HepG2 (cell line): ENCODE measurements at regions not wholly inside any gene's neighbourhood (a gene's known extent, or its start where the extent isn't known, plus 50 kb on each side); places are given as distances from the start of the nearest gene placed in this dataset.

Source experiments
- ARNTL ChIP-seq: sonication (generic); formaldehyde crosslinking; IDR thresholded peaks from 2 replicates; pipeline ENCODE4 v1.4.0; 2020; ENCODE audit warnings: mild to moderate bottlenecking, missing genetic modification reagents
- EP300 ChIP-seq, 3 experiments: sonication (generic) in 1 of 3; formaldehyde crosslinking in 1 of 3; IDR thresholded peaks; 2 replicates each; pipeline versions ENCODE4 v1.5.1 to v1.6.1; 2011 to 2020; ENCODE audit warnings: low read depth in 2 of 3, low read length in 2 of 3, borderline replicate concordance in 1 of 3, improper control_type of control experiment in 1 of 3, mild to moderate bottlenecking in 1 of 3, missing genetic modification reagents in 1 of 3, moderate library complexity in 1 of 3
- FOXA1 ChIP-seq, 2 experiments: fragments of 450-650 bp in 1 of 2; sonication (generic) in 1 of 2; formaldehyde crosslinking in 1 of 2; IDR thresholded peaks; 2 replicates each; pipeline versions ENCODE4 v1.4.0 to v1.6.1; 2016 to 2020; ENCODE audit warnings: missing genetic modification reagents in 1 of 2
- HOXA3 ChIP-seq: sonication (generic); formaldehyde crosslinking; IDR thresholded peaks from 2 replicates; pipeline ENCODE4 v1.5.0; 2020; ENCODE audit warnings: missing genetic modification reagents
- RCOR2 ChIP-seq: IDR thresholded peaks from 2 replicates; pipeline ENCODE4 v1.6.1; 2016; ENCODE audit warnings: missing biosample characterization, missing genetic modification reagents
- TP53 ChIP-seq: sonication (generic); formaldehyde crosslinking; conservative IDR thresholded peaks from 2 replicates; pipeline ENCODE4 v1.4.0; 2020; ENCODE audit warnings: missing genetic modification reagents
- ZNF263 ChIP-seq: sonication (generic); formaldehyde crosslinking; IDR thresholded peaks from 2 replicates; pipeline ENCODE4 v1.4.0; 2020; ENCODE audit warnings: missing genetic modification reagents
- ZNF354B ChIP-seq: sonication (generic); formaldehyde crosslinking; IDR thresholded peaks from 2 replicates; pipeline ENCODE4 v1.8.0; 2022; ENCODE audit warnings: mild to moderate bottlenecking, missing genetic modification reagents
- ZNF501 ChIP-seq: sonication (generic); formaldehyde crosslinking; IDR thresholded peaks from 2 replicates; pipeline ENCODE4 v1.5.1; 2020; ENCODE audit warnings: mild to moderate bottlenecking, moderate library complexity, missing genetic modification reagents
- ZNF788 ChIP-seq: sonication (generic); formaldehyde crosslinking; IDR thresholded peaks from 2 replicates; pipeline ENCODE4 v1.5.0; 2020; ENCODE audit warnings: mild to moderate bottlenecking, missing genetic modification reagents, borderline replicate concordance
- ZSCAN31 ChIP-seq: sonication (generic); formaldehyde crosslinking; IDR thresholded peaks from 2 replicates; pipeline ENCODE4 v1.5.0; 2020; ENCODE audit warnings: low read depth, mild to moderate bottlenecking, missing genetic modification reagents
- TF ChIP-seq, protein P1 (sequence below), 2 experiments: fragments of 450-650 bp in 1 of 2; sonication (generic) in 1 of 2; formaldehyde crosslinking in 1 of 2; IDR thresholded peaks; 2 replicates each; pipeline versions ENCODE4 v1.6.1 to v1.8.0; 2016 to 2022; ENCODE audit warnings: antibody characterized with exemption in 1 of 2, mild to moderate bottlenecking in 1 of 2, missing genetic modification reagents in 1 of 2
- TF ChIP-seq, protein P2 (sequence below): sonication (generic); formaldehyde crosslinking; IDR thresholded peaks from 2 replicates; pipeline ENCODE4 v1.4.0; 2020; ENCODE audit warnings: missing genetic modification reagents, borderline replicate concordance
- TF ChIP-seq, protein P3 (sequence below): sonication (generic); formaldehyde crosslinking; IDR thresholded peaks from 2 replicates; pipeline ENCODE4 v1.4.0; 2020; ENCODE audit warnings: missing genetic modification reagents, borderline replicate concordance

DNA sequence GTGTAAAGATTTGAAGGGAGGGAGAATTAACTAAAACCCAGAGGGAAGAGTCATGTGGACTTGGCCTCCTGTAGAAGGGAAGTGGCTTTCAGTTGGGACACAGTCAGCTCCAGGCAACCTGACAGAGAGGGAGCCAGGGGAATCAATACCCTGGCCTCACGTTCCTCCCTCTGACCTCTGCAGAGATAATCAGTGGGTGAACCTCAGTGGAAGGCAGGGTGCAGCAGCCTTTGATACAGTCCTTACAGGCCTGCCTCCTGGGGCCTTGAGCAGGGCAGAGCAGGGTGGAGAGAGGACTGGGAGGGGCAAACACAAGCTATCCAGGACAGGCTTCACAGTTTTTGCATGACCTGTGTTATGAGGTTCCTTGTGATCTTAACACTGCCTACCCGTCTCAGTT lies 61.9 kb upstream of the GPBP1 start (continued):
- TF ChIP-seq, protein P1, sequence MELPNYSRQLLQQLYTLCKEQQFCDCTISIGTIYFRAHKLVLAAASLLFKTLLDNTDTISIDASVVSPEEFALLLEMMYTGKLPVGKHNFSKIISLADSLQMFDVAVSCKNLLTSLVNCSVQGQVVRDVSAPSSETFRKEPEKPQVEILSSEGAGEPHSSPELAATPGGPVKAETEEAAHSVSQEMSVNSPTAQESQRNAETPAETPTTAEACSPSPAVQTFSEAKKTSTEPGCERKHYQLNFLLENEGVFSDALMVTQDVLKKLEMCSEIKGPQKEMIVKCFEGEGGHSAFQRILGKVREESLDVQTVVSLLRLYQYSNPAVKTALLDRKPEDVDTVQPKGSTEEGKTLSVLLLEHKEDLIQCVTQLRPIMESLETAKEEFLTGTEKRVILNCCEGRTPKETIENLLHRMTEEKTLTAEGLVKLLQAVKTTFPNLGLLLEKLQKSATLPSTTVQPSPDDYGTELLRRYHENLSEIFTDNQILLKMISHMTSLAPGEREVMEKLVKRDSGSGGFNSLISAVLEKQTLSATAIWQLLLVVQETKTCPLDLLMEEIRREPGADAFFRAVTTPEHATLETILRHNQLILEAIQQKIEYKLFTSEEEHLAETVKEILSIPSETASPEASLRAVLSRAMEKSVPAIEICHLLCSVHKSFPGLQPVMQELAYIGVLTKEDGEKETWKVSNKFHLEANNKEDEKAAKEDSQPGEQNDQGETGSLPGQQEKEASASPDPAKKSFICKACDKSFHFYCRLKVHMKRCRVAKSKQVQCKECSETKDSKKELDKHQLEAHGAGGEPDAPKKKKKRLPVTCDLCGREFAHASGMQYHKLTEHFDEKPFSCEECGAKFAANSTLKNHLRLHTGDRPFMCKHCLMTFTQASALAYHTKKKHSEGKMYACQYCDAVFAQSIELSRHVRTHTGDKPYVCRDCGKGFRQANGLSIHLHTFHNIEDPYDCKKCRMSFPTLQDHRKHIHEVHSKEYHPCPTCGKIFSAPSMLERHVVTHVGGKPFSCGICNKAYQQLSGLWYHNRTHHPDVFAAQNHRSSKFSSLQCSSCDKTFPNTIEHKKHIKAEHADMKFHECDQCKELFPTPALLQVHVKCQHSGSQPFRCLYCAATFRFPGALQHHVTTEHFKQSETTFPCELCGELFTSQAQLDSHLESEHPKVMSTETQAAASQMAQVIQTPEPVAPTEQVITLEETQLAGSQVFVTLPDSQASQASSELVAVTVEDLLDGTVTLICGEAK (IDR thresholded peaks at IDR 0.05), result no peak
- TF ChIP-seq, protein P1 (CRISPR knock-in tag; IDR thresholded peaks at IDR 0.05), result peak; percentile 51; the same call in 1 of the 2 replicates
- TF ChIP-seq ZSCAN31, result no peak
- peak; percentile 83 for TF ChIP-seq HOXA3 (CRISPR knock-in tag)
- TF ChIP-seq, protein P2, sequence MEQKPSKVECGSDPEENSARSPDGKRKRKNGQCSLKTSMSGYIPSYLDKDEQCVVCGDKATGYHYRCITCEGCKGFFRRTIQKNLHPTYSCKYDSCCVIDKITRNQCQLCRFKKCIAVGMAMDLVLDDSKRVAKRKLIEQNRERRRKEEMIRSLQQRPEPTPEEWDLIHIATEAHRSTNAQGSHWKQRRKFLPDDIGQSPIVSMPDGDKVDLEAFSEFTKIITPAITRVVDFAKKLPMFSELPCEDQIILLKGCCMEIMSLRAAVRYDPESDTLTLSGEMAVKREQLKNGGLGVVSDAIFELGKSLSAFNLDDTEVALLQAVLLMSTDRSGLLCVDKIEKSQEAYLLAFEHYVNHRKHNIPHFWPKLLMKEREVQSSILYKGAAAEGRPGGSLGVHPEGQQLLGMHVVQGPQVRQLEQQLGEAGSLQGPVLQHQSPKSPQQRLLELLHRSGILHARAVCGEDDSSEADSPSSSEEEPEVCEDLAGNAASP (CRISPR knock-in tag), result 0 out of 2 replicates have a peak, but pooled peaks have one; percentile 49
- no peak for TF ChIP-seq TP53 (CRISPR knock-in tag)
- TF ChIP-seq ZNF354B (CRISPR knock-in tag), result no peak
- TF ChIP-seq ZNF788 (CRISPR knock-in tag), result peak; percentile 68; the same call in 1 of the 2 replicates
- TF ChIP-seq RCOR2 (CRISPR knock-in tag), result peak; percentile 59; the same call in 1 of the 2 replicates
- TF ChIP-seq, protein P3, sequence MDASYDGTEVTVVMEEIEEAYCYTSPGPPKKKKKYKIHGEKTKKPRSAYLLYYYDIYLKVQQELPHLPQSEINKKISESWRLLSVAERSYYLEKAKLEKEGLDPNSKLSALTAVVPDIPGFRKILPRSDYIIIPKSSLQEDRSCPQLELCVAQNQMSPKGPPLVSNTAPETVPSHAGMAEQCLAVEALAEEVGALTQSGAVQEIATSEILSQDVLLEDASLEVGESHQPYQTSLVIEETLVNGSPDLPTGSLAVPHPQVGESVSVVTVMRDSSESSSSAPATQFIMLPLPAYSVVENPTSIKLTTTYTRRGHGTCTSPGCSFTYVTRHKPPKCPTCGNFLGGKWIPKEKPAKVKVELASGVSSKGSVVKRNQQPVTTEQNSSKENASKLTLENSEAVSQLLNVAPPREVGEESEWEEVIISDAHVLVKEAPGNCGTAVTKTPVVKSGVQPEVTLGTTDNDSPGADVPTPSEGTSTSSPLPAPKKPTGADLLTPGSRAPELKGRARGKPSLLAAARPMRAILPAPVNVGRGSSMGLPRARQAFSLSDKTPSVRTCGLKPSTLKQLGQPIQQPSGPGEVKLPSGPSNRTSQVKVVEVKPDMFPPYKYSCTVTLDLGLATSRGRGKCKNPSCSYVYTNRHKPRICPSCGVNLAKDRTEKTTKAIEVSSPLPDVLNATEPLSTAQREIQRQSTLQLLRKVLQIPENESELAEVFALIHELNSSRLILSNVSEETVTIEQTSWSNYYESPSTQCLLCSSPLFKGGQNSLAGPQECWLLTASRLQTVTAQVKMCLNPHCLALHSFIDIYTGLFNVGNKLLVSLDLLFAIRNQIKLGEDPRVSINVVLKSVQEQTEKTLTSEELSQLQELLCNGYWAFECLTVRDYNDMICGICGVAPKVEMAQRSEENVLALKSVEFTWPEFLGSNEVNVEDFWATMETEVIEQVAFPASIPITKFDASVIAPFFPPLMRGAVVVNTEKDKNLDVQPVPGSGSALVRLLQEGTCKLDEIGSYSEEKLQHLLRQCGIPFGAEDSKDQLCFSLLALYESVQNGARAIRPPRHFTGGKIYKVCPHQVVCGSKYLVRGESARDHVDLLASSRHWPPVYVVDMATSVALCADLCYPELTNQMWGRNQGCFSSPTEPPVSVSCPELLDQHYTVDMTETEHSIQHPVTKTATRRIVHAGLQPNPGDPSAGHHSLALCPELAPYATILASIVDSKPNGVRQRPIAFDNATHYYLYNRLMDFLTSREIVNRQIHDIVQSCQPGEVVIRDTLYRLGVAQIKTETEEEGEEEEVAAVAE (CRISPR knock-in tag), result no peak
- no peak for TF ChIP-seq FOXA1 (IDR thresholded peaks at IDR 0.05)
- peak; percentile 41; the same call in 1 of the 2 replicates for TF ChIP-seq FOXA1 (CRISPR knock-in tag; IDR thresholded peaks at IDR 0.05)
- TF ChIP-seq EP300 (IDR thresholded peaks at IDR 0.05; ENCODE audit: low read depth in 2 of 2, low read length in 2 of 2), result peak in 1 of 2 experiments; percentile 74; a peak in 2 of 4 replicates
- TF ChIP-seq EP300 (CRISPR knock-in tag; IDR thresholded peaks at IDR 0.05; ENCODE audit: borderline replicate concordance), result no peak
- TF ChIP-seq ZNF501, result 0 out of 2 replicates have a peak, but pooled peaks have one; percentile 49
- peak; percentile 76 for TF ChIP-seq ARNTL
- TF ChIP-seq ZNF263, result peak; percentile 74
